Mesothelial cell of epicardium (in vitro differentiated cells): ENCODE measurements at regions not wholly inside any gene's neighbourhood (a gene's known extent, or its start where the extent isn't known, plus 50 kb on each side); places are given as distances from the start of the nearest gene placed in this dataset.
"Not testable (repeated sequence)": the region's sequence is repeated elsewhere in the genome, so short reads cannot be mapped to it uniquely, and the experiment has no call there.

ENCODE experiments used
- DNase-seq, 2 experiments: peaks; one replicate each; pipeline ENCODE4 v3.0.0; 2021; ENCODE audit warnings: low spot score in 2 of 2; ENCODE audit not compliant: unreplicated experiment in 2 of 2
- H3K27ac Mint-ChIP-seq: 2 replicates; pipeline ENCODE4 v1.8.0; 2021; ENCODE audit warnings: mixed read lengths
- H3K27me3 Mint-ChIP-seq: 2 replicates; pipeline ENCODE4 v1.8.0; 2021; ENCODE audit warnings: low read depth, mixed read lengths
- H3K36me3 Mint-ChIP-seq: 2 replicates; pipeline ENCODE4 v1.8.0; 2021; ENCODE audit warnings: mixed read lengths
- H3K4me1 Mint-ChIP-seq: 2 replicates; pipeline ENCODE4 v1.8.0; 2021; ENCODE audit warnings: mixed read lengths
- H3K4me3 Mint-ChIP-seq: 2 replicates; pipeline ENCODE4 v1.8.0; 2021; ENCODE audit warnings: mild to moderate bottlenecking, moderate library complexity, mixed read lengths
- H3K9me3 Mint-ChIP-seq: 2 replicates; pipeline ENCODE4 v1.8.0; 2021; ENCODE audit warnings: mixed read lengths
- CTCF ChIP-seq: fragments of 200-600 bp; sonication (generic); IDR thresholded peaks from one replicate; pipeline ENCODE4 v1.5.0; 2021; ENCODE audit warnings: antibody characterized with exemption; ENCODE audit not compliant: unreplicated experiment

- Mint-ChIP-seq H3K4me3 (no peak overlapping the region), H3K4me1 (peaks cover 4% of the 10 kb centered on the region), H3K9me3 (peaks cover 3% of the 10 kb centered on the region), H3K36me3 (no peaks in the 10 kb centered on the region), H3K27me3 (no peaks in the 10 kb centered on the region), H3K27ac (no peak overlapping the region)
- no peak for DNase-seq
- no peak for TF ChIP-seq CTCF
These were observed 154.0 kb upstream of the TSC22D1 start for GRCh38 chr13:44730099-44730498.

- H3K27ac Mint-ChIP-seq, DNase-seq, H3K4me1 Mint-ChIP-seq, H3K36me3 Mint-ChIP-seq, H3K4me3 Mint-ChIP-seq, H3K27me3 Mint-ChIP-seq: not testable (repeated sequence)
- H3K9me3 Mint-ChIP-seq, result peaks cover 13% of the 10 kb centered on the region
These were observed 151.5 kb upstream of the TSC22D1 start for GRCh38 chr13:44727591-44727990.

- H3K4me3 Mint-ChIP-seq, result no peak overlapping the region
- H3K9me3 Mint-ChIP-seq, result peaks cover 18% of the 10 kb centered on the region
- no peak overlapping the region for H3K27ac Mint-ChIP-seq
These were observed 150.6 kb upstream of the TSC22D1 start for GRCh38 chr13:44726778-44727177.

GRCh38 chr13:44726214-44726613 lies 150.1 kb upstream of the TSC22D1 start:
- no peak overlapping the region for H3K27ac Mint-ChIP-seq

More at GRCh38 chr13:44726778-44727177, 150.6 kb upstream of the TSC22D1 start:
- DNase-seq, result no peak
- TF ChIP-seq CTCF, result no peak
- Mint-ChIP-seq H3K27me3 (no peaks in the 10 kb centered on the region), H3K4me1 (peaks cover 4% of the 10 kb centered on the region), H3K36me3 (peaks cover 7% of the 10 kb centered on the region)

GRCh38 chr13:44719857-44720671 lies 143.9 kb upstream of the TSC22D1 start:
- DNase-seq, result no peak
- Mint-ChIP-seq H3K27me3 (no peaks in the 10 kb centered on the region), H3K27ac (no peak overlapping the region), H3K4me1 (peaks cover 3% of the 10 kb centered on the region), H3K9me3 (peaks cover 20% of the 10 kb centered on the region), H3K4me3 (no peak overlapping the region), H3K36me3 (peaks cover 7% of the 10 kb centered on the region)
- TF ChIP-seq CTCF, result no peak

More at GRCh38 chr13:44726214-44726613, 150.1 kb upstream of the TSC22D1 start:
- Mint-ChIP-seq H3K27me3 (no peaks in the 10 kb centered on the region), H3K4me3 (no peak overlapping the region), H3K4me1 (peaks cover 4% of the 10 kb centered on the region), H3K36me3 (peaks cover 7% of the 10 kb centered on the region), H3K9me3 (peaks cover 20% of the 10 kb centered on the region)
- DNase-seq, result no peak
- no peak for TF ChIP-seq CTCF

GRCh38 chr13:44718467-44718866 lies 142.3 kb upstream of the TSC22D1 start:
- Mint-ChIP-seq H3K9me3 (peaks cover 16% of the 10 kb centered on the region), H3K27ac (no peak overlapping the region), H3K36me3 (peaks cover 7% of the 10 kb centered on the region), H3K4me1 (peaks cover 10% of the 10 kb centered on the region), H3K4me3 (no peak overlapping the region), H3K27me3 (no peaks in the 10 kb centered on the region)
- DNase-seq, result no peak
- no peak for TF ChIP-seq CTCF
